SH-SY5Y (cell line): ENCODE measurements at regions not wholly inside any gene's neighbourhood (a gene's known extent, or its start where the extent isn't known, plus 50 kb on each side); places are given as distances from the start of the nearest gene placed in this dataset.

Experiments
- GATA2 ChIP-seq: IDR thresholded peaks from 2 replicates; pipeline ENCODE4 v1.6.1; 2011; ENCODE audit warnings: mild to moderate bottlenecking, low read depth, low read length
- GATA3 ChIP-seq: IDR thresholded peaks from 2 replicates; pipeline ENCODE4 v1.6.1; 2011; ENCODE audit warnings: low read depth, mild to moderate bottlenecking, low read length, moderate library complexity

DNA sequence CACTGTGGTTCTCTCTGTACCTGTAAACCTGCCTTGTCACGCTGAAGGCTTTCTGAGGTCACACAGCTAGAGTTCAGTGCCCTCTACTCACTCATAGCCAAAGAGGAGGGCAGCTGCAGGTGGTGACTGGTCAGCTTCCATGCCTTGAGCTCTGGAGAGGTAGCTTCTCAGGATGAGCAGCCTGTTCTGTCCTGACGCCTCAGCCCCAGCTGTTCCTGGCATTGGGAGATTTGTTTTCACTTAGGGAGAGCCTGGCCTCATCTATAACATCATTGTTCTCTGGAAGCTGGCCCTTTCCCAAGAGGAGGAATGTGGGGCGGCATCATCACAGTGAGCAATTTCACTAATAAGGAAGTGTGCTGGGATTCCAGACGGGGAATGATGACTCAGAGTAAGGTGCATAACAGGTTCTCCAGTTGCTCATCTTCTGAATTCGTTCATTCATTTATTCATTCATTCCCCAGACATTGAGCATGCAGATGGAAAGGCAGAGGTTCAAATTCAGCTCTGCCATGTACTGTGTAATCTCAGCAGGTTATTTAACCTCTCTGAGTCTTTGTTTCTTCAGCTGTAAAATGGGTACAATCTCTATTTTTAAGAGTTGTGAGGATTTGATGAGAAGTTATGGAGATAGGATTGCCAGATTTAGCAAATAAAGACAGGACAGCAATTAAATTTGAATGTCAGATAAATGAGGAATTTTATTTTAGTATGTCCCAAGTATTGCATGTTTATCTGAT lies 255.8 kb upstream of the CRY1 start:
- TF ChIP-seq GATA3 (no peak), GATA2 (no peak)
